SK-N-MC (cell line): ENCODE measurements at regions not wholly inside any gene's neighbourhood (a gene's known extent, or its start where the extent isn't known, plus 50 kb on each side); places are given as distances from the start of the nearest gene placed in this dataset.

Experiments used
- EZH2 ChIP-seq: fragments of 200-600 bp; sonication (generic); IDR thresholded peaks from one replicate; pipeline ENCODE4 v1.6.1; 2017; ENCODE audit warnings: antibody characterized with exemption
- FOXP2 ChIP-seq: optimal IDR thresholded peaks from 2 replicates; pipeline ENCODE3; 2011; ENCODE audit warnings: mild to moderate bottlenecking, moderate library complexity; ENCODE audit not compliant: insufficient read depth; ENCODE audit errors: extremely low read length, control extremely low read depth
- POLR2AphosphoS5 ChIP-seq: IDR thresholded peaks from 2 replicates; pipeline ENCODE4 v1.6.1; 2012; ENCODE audit warnings: mild to moderate bottlenecking, low read depth, low read length, borderline replicate concordance

- TF ChIP-seq EZH2 (no peak), POLR2AphosphoS5 (no peak), FOXP2 (no peak)
Measured at GRCh38 chr2:240289701-240290431, 145.6 kb upstream of the GPC1 start.
